Right atrium auricular region (tissue), 2 donors: ENCODE measurements at regions not wholly inside any gene's neighbourhood (a gene's known extent, or its start where the extent isn't known, plus 50 kb on each side); places are given as distances from the start of the nearest gene placed in this dataset.

Source experiments
- DNase-seq: peaks from one replicate; pipeline ENCODE4 v3.0.0-alpha.2; 2019; ENCODE audit warnings: low spot score
- H3K27ac ChIP-seq, 2 donors: fragments of 200-600 bp; sonication (generic); 1 replicate in 1 of 2; 2 replicates in 1 of 2; pipeline ENCODE4 v1.5.1; 2016 to 2019
- H3K27me3 ChIP-seq, 2 donors: fragments of 200-600 bp; sonication (generic); one replicate each; pipeline versions ENCODE4 v1.5.1 to v1.6.0; 2017 to 2019
- H3K36me3 ChIP-seq: fragments of 200-600 bp; sonication (generic); one replicate; pipeline ENCODE4 v1.5.1; 2016
- H3K4me1 ChIP-seq, 2 donors: fragments of 200-600 bp; sonication (generic); one replicate each; pipeline versions ENCODE4 v1.5.1 to v1.6.0; 2017 to 2019
- H3K4me3 ChIP-seq, 2 donors: fragments of 200-600 bp; sonication (generic); 1 replicate in 1 of 2; 2 replicates in 1 of 2; pipeline ENCODE4 v1.5.1; 2017 to 2019; ENCODE audit warnings: mild to moderate bottlenecking in 1 of 2, moderate library complexity in 1 of 2
- H3K9me3 ChIP-seq, 2 donors: fragments of 200-600 bp; sonication (generic); one replicate each; pipeline ENCODE4 v1.5.1; 2019
- CTCF ChIP-seq, 2 donors: fragments of 200-600 bp; sonication (generic); IDR thresholded peaks; one replicate each; pipeline ENCODE4 v1.5.1; 2019; ENCODE audit warnings: antibody characterized with exemption in 2 of 2

- TF ChIP-seq CTCF (IDR thresholded peaks at IDR 0.05), result no peak
- H3K27ac ChIP-seq, result no peak overlapping the region
- H3K4me3 ChIP-seq, result no peak overlapping the region
- no peaks in the 10 kb centered on the region for H3K9me3 ChIP-seq
- H3K36me3 ChIP-seq, result no peaks in the 10 kb centered on the region
- no peak for DNase-seq
- no peaks in the 10 kb centered on the region for H3K4me1 ChIP-seq
- H3K27me3 ChIP-seq, result no peaks in the 10 kb centered on the region
Measured at GRCh38 chr5:60340965-60341471, 358.9 kb downstream of the DEPDC1B start.

- H3K27me3 ChIP-seq, result no peaks in the 10 kb centered on the region
- no peak for TF ChIP-seq CTCF (IDR thresholded peaks at IDR 0.05)
- no peaks in the 10 kb centered on the region for H3K36me3 ChIP-seq
- no peaks in the 10 kb centered on the region for H3K9me3 ChIP-seq
- H3K4me1 ChIP-seq, result no peaks in the 10 kb centered on the region
- DNase-seq, result no peak
- H3K27ac ChIP-seq, result no peak overlapping the region
- H3K4me3 ChIP-seq, result no peak overlapping the region
Measured at GRCh38 chr5:60340326-60340725, 359.6 kb downstream of the DEPDC1B start.

- Histone ChIP-seq H3K36me3 (no peaks in the 10 kb centered on the region), H3K9me3 (no peaks in the 10 kb centered on the region), H3K4me1 (no peaks in the 10 kb centered on the region), H3K27ac (no peak overlapping the region), H3K27me3 (no peaks in the 10 kb centered on the region), H3K4me3 (no peak overlapping the region)
- no peak for TF ChIP-seq CTCF (IDR thresholded peaks at IDR 0.05)
- DNase-seq, result no peak
Measured at GRCh38 chr5:60339691-60340201, 360.2 kb downstream of the DEPDC1B start.

- H3K4me1 ChIP-seq, result no peaks in the 10 kb centered on the region
- H3K9me3 ChIP-seq, result no peaks in the 10 kb centered on the region
- H3K27ac ChIP-seq, result no peak overlapping the region
- no peak for TF ChIP-seq CTCF (IDR thresholded peaks at IDR 0.05)
- H3K4me3 ChIP-seq, result no peak overlapping the region
- no peaks in the 10 kb centered on the region for H3K27me3 ChIP-seq
- no peaks in the 10 kb centered on the region for H3K36me3 ChIP-seq
- no peak for DNase-seq
Measured at GRCh38 chr5:60338846-60339245, 361.1 kb downstream of the DEPDC1B start.

GRCh38 chr5:60336491-60336890 lies 363.5 kb downstream of the DEPDC1B start:
- no peak overlapping the region for H3K4me3 ChIP-seq
- no peak for DNase-seq
- TF ChIP-seq CTCF (IDR thresholded peaks at IDR 0.05), result no peak
- no peaks in the 10 kb centered on the region for H3K9me3 ChIP-seq
- H3K27me3 ChIP-seq, result no peaks in the 10 kb centered on the region
- no peaks in the 10 kb centered on the region for H3K4me1 ChIP-seq
- no peaks in the 10 kb centered on the region for H3K36me3 ChIP-seq
- no peak overlapping the region for H3K27ac ChIP-seq

- H3K9me3 ChIP-seq, result no peaks in the 10 kb centered on the region
- no peaks in the 10 kb centered on the region for H3K4me1 ChIP-seq
- H3K27me3 ChIP-seq, result no peaks in the 10 kb centered on the region
- H3K27ac ChIP-seq, result no peak overlapping the region
- H3K4me3 ChIP-seq, result no peak overlapping the region
- no peak for TF ChIP-seq CTCF (IDR thresholded peaks at IDR 0.05)
- DNase-seq, result no peak
- H3K36me3 ChIP-seq, result no peaks in the 10 kb centered on the region
Measured at GRCh38 chr5:60335913-60336312, 364.1 kb downstream of the DEPDC1B start.
